ENCODE measurements at regions not wholly inside any gene's neighbourhood (a gene's known extent, or its start where the extent isn't known, plus 50 kb on each side); places are given as distances from the start of the nearest gene placed in this dataset.

DNA sequence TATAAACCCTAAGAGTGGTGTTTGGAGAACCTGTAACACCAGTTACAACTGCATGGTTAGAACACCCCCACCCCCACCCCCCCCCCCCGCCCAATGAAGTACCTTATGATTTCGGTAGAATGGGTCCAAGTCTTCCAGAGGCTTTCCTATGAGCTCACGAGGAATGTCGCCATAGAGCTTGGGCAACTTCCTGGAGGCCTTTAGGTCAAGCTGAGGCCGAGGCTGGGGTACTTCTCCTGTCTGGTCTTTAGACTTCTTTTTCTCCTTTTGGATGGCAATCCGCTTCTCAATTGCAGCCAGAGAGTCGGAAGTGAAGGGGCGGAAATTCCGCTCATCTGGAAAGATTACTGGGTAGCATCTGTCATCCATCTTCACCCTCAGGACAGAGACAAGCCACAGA, 101.8 kb downstream of the SCN11A start:
- no peaks in the 10 kb centered on the region for H3K27me3 Mint-ChIP-seq (ENCODE audit: low read depth)
- ChIA-PET CTCF (no interaction called here), POLR2A (no interaction called here)
- no peaks in the 10 kb centered on the region for H3K36me3 Mint-ChIP-seq
- no peak overlapping the region for H3K27ac Mint-ChIP-seq
- ATAC-seq (no peak), DNase-seq (ENCODE audit: low spot score) (no peak)
- no peak overlapping the region for H3K4me3 Mint-ChIP-seq
- TF ChIP-seq ZNF263 (CRISPR knock-in tag; IDR thresholded peaks at IDR 0.05; ENCODE audit: low read depth) (no peak), TCF7 (CRISPR knock-in tag; IDR thresholded peaks at IDR 0.05; ENCODE audit: low read depth) (no peak), CBFB (CRISPR knock-in tag; IDR thresholded peaks at IDR 0.05; ENCODE audit: low read depth) (no peak), ESRRA (CRISPR knock-in tag; IDR thresholded peaks at IDR 0.05; ENCODE audit: borderline replicate concordance) (no peak), ZNF671 (CRISPR knock-in tag; IDR thresholded peaks at IDR 0.05) (no peak), SOX15 (CRISPR knock-in tag; IDR thresholded peaks at IDR 0.05) (no peak), MLX (CRISPR knock-in tag; IDR thresholded peaks at IDR 0.05) (no peak), OVOL2 (CRISPR knock-in tag; IDR thresholded peaks at IDR 0.05; ENCODE audit: borderline replicate concordance) (no peak), ZSCAN18 (CRISPR knock-in tag; IDR thresholded peaks at IDR 0.05) (no peak), CREB1 (CRISPR knock-in tag; IDR thresholded peaks at IDR 0.05) (no peak), JUN (CRISPR knock-in tag; IDR thresholded peaks at IDR 0.05) (no peak), FOXP1 (CRISPR knock-in tag; IDR thresholded peaks at IDR 0.05; ENCODE audit: borderline replicate concordance) (no peak), PRRX2 (CRISPR knock-in tag; IDR thresholded peaks at IDR 0.05) (no peak), ERG (CRISPR knock-in tag; IDR thresholded peaks at IDR 0.05) (no peak), ZNF121 (CRISPR knock-in tag; IDR thresholded peaks at IDR 0.05) (no peak), PRDM15 (CRISPR knock-in tag; IDR thresholded peaks at IDR 0.05) (no peak), FOXK1 (CRISPR knock-in tag; IDR thresholded peaks at IDR 0.05) (no peak)
- no peaks in the 10 kb centered on the region for H3K4me1 Mint-ChIP-seq
- H3K9me3 Mint-ChIP-seq: no peaks in the 10 kb centered on the region

DNA sequence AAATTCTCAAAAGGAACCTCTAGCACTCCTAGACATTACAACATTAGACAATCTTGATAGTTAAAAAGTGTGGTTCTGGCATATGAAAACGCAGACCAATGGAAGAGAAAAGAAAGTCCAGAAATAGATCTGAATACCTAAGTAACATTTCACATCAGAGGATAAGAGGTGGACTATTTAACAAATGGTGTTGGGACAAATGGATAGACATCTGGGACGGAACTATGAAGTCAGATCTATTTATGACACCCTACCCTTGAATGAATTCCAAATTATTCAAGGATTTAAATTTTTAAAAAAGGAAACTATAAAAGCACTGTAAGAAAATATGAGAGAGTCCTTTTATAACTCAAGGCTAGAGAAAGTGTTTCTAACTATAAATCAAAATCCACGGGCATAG, 111.3 kb downstream of the SCN11A start:
- H3K27me3 Mint-ChIP-seq (ENCODE audit: low read depth): no peaks in the 10 kb centered on the region
- ChIA-PET CTCF (no interaction called here), POLR2A (no interaction called here)
- peaks cover 3% of the 10 kb centered on the region; the same call in 1 of the 2 replicates for H3K36me3 Mint-ChIP-seq
- no peaks in the 10 kb centered on the region for H3K4me1 Mint-ChIP-seq
- no peak overlapping the region for H3K4me3 Mint-ChIP-seq
- DNase-seq (ENCODE audit: low spot score) (no peak), ATAC-seq (no peak)
- H3K9me3 Mint-ChIP-seq: peaks cover 26% of the 10 kb centered on the region
- H3K27ac Mint-ChIP-seq: no peak overlapping the region
- TF ChIP-seq ERG (CRISPR knock-in tag; IDR thresholded peaks at IDR 0.05) (no peak), ZNF138 (CRISPR knock-in tag; conservative IDR thresholded peaks at IDR 0.05) (no peak), AR (CRISPR knock-in tag; IDR thresholded peaks at IDR 0.05) (no peak), AFF4 (CRISPR knock-in tag; IDR thresholded peaks at IDR 0.05; ENCODE audit: borderline replicate concordance) (no peak), GABPB1 (CRISPR knock-in tag; IDR thresholded peaks at IDR 0.05) (no peak), CBFB (CRISPR knock-in tag; IDR thresholded peaks at IDR 0.05; ENCODE audit: low read depth) (no peak)

Data from WTC11 (cell line).